C4-2B (cell line): ENCODE measurements at regions not wholly inside any gene's neighbourhood (a gene's known extent, or its start where the extent isn't known, plus 50 kb on each side); places are given as distances from the start of the nearest gene placed in this dataset.

Experiments used
- CTCF ChIP-seq: fragments of 450-650 bp; conservative IDR thresholded peaks from 2 replicates; pipeline ENCODE4 v1.5.1; 2017; ENCODE audit warnings: mild to moderate bottlenecking
- ZFX ChIP-seq: fragments of 450-650 bp; IDR thresholded peaks from 2 replicates; pipeline ENCODE4 v1.6.1; 2017

GRCh38 chr2:121976926-121977325 lies 221.5 kb downstream of the TSN start:
- TF ChIP-seq CTCF (no peak), ZFX (no peak)
